WTC11 (cell line): ENCODE measurements at regions not wholly inside any gene's neighbourhood (a gene's known extent, or its start where the extent isn't known, plus 50 kb on each side); places are given as distances from the start of the nearest gene placed in this dataset.

Experiments
- KAT7 ChIP-seq: sonication (generic); formaldehyde crosslinking; IDR thresholded peaks from 2 replicates; pipeline ENCODE4 v1.8.1; 2023; ENCODE audit warnings: missing genetic modification reagents, mild to moderate bottlenecking, borderline replicate concordance
- SP1 ChIP-seq: sonication (generic); formaldehyde crosslinking; conservative IDR thresholded peaks from 2 replicates; pipeline ENCODE4 v1.8.1; 2022; ENCODE audit warnings: missing genetic modification reagents

DNA sequence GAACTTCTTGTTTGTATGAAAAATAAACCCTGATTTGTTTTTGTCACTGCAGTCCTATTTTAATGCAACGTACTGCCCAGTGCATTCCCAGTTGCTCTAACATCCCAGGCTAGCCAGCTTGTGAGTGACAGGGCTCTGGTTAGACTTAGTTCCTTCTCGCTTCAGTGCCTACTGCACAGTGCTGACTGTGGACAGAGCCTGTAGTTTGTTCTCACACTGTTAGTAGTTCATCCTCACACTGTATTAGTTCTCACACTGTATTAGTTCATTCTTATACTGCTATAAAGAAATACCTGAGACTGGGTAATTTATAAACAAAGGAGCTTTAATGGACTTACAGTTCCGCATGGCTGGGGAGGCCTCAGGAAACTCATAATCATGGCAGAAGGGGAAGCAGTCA, 116.6 kb upstream of the SALL1 start:
- TF ChIP-seq KAT7 (CRISPR knock-in tag): no peak
- no peak for TF ChIP-seq SP1 (CRISPR knock-in tag)
